GM12878 (cell line): ENCODE measurements at regions not wholly inside any gene's neighbourhood (a gene's known extent, or its start where the extent isn't known, plus 50 kb on each side); places are given as distances from the start of the nearest gene placed in this dataset.

Source experiments
- ATAC-seq: fragments of 200-7000 bp; cut with Tn5 transposase; 3 replicates; pipeline ENCODE4 v1.9.1; 2020; ENCODE audit warnings: mild to moderate bottlenecking, moderate library complexity
- BruUV-seq: library from RNA; stranded (reverse); fragments of 400-500 nt; replicated peaks from 2 replicates; lab custom pipeline; 2021; lab: Mats Ljungman, UMichigan
- CTCF ChIA-PET: fragments of 300-600 bp; sonication (Branson Sonifier 250); formaldehyde crosslinking; extraction: SDS; loops from one replicate; lab custom pipeline; 2021; ENCODE audit warnings: inconsistent platforms; lab: Yijun Ruan, JAX
- POLR2A ChIA-PET: fragments of 350-600 bp; formaldehyde crosslinking; extraction: SDS; loops from one replicate; lab custom pipeline; 2021; ENCODE audit warnings: inconsistent platforms; lab: Charles Lee
- RAD21 ChIA-PET: fragments of 300-600 bp; sonication (Branson Sonifier 250); formaldehyde crosslinking; loops from one replicate; lab custom pipeline; 2023; ENCODE audit warnings: antibody characterized with exemption; ENCODE audit not compliant: unreplicated experiment; lab: Charles Lee
- SMC1A ChIA-PET: fragments of 300-600 bp; sonication (Branson Sonifier 250); formaldehyde crosslinking; loops from one replicate; lab custom pipeline; 2023; ENCODE audit not compliant: unreplicated experiment, uncharacterized antibody; lab: Charles Lee
- DNase-seq: peaks from one replicate; pipeline ENCODE4 v3.0.0-alpha.2; 2011; ENCODE audit warnings: low read depth, low spot score
- FAIRE-seq: peaks from 3 replicates; lab custom pipeline; 2011; peaks lifted over from hg19 to GRCh38; lab: Jason Lieb, UNC
- H2AFZ ChIP-seq: 2 replicates; pipeline ENCODE4 v1.6.0; 2011; ENCODE audit warnings: low read depth, low read length, control low read depth; ENCODE audit not compliant: control insufficient read depth
- H3K27ac ChIP-seq: 2 replicates; pipeline ENCODE4 v1.5.1; 2011; ENCODE audit warnings: control low read depth; ENCODE audit not compliant: control insufficient read depth, insufficient read depth
- H3K27me3 ChIP-seq, 2 experiments: replicated peaks in 1 of 2; 2 replicates each; pipeline versions ENCODE4 v1.6.0 to v1.6.1; 2011; ENCODE audit warnings: low read length in 1 of 2; ENCODE audit not compliant: control insufficient read depth in 2 of 2, insufficient read depth in 2 of 2
- H3K36me3 ChIP-seq, 2 experiments: 2 replicates each; pipeline ENCODE4 v1.5.1; 2011; ENCODE audit warnings: low read length in 1 of 2; ENCODE audit not compliant: control insufficient read depth in 2 of 2, insufficient read depth in 2 of 2
- H3K4me1 ChIP-seq: 2 replicates; pipeline ENCODE4 v1.6.1; 2011; ENCODE audit warnings: mild to moderate bottlenecking, low read length, moderate library complexity, mixed read lengths; ENCODE audit not compliant: control insufficient read depth, insufficient read depth
- H3K4me2 ChIP-seq: 2 replicates; pipeline ENCODE4 v1.6.0; 2011; ENCODE audit warnings: control low read depth; ENCODE audit not compliant: control insufficient read depth, insufficient read depth
- H3K4me3 ChIP-seq: fragments of 200-600 bp; sonication (generic); 2 replicates; pipeline ENCODE4 v1.5.1; 2016
- H3K79me2 ChIP-seq: 2 replicates; pipeline ENCODE4 v1.6.0; 2011; ENCODE audit warnings: low read length; ENCODE audit not compliant: control insufficient read depth, insufficient read depth
- H3K9ac ChIP-seq: 2 replicates; pipeline ENCODE4 v1.8.0; 2011; ENCODE audit warnings: low read length, control low read depth, mixed read lengths; ENCODE audit not compliant: control insufficient read depth, insufficient read depth
- H3K9me3 ChIP-seq: replicated peaks from 3 replicates; pipeline ENCODE4 v1.5.1; 2011; ENCODE audit warnings: mild to moderate bottlenecking, low read length; ENCODE audit not compliant: control insufficient read depth, insufficient read depth
- H4K20me1 ChIP-seq: 2 replicates; pipeline ENCODE4 v1.6.0; 2011; ENCODE audit not compliant: control insufficient read depth, insufficient read depth
- CEBPZ ChIP-seq: fragments of 150-350 bp; IDR thresholded peaks from 2 replicates; pipeline ENCODE4 v1.6.1; 2016; ENCODE audit warnings: low read depth, low read length
- HDAC2 ChIP-seq: fragments of 200-600 bp; sonication (generic); IDR thresholded peaks from 2 replicates; pipeline ENCODE4 v1.6.1; 2017
- JUND ChIP-seq: IDR thresholded peaks from 2 replicates; pipeline ENCODE4 v1.6.1; 2012; ENCODE audit warnings: low read depth, mild to moderate bottlenecking, low read length, improper control_type of control experiment, moderate library complexity
- MLLT1 ChIP-seq: fragments of 450-650 bp; IDR thresholded peaks from 2 replicates; pipeline ENCODE4 v1.6.1; 2016; ENCODE audit warnings: mild to moderate bottlenecking
- MXI1 ChIP-seq: fragments of 150-350 bp; IDR thresholded peaks from 2 replicates; pipeline ENCODE4 v1.6.1; 2011; ENCODE audit warnings: low read depth, mild to moderate bottlenecking, inconsistent platforms, low read length, improper control_type of control experiment
- NR2F1 ChIP-seq: fragments of 450-650 bp; conservative IDR thresholded peaks from 2 replicates; pipeline ENCODE4 v1.6.1; 2017; ENCODE audit warnings: mild to moderate bottlenecking
- RUNX3 ChIP-seq: IDR thresholded peaks from 2 replicates; pipeline ENCODE4 v1.6.1; 2012; ENCODE audit warnings: low read length, inconsistent platforms
- STAT1 ChIP-seq: fragments of 450-650 bp; conservative IDR thresholded peaks from 2 replicates; pipeline ENCODE4 v1.6.1; 2014; ENCODE audit warnings: antibody characterized with exemption, mild to moderate bottlenecking
- SUZ12 ChIP-seq: fragments of 200-600 bp; sonication (generic); IDR thresholded peaks from one replicate; pipeline ENCODE4 v1.6.1; 2018; ENCODE audit warnings: antibody characterized with exemption, mild to moderate bottlenecking; ENCODE audit not compliant: unreplicated experiment
- TCF3 ChIP-seq: IDR thresholded peaks from 2 replicates; pipeline ENCODE4 v1.6.1; 2012; ENCODE audit warnings: low read depth, mild to moderate bottlenecking, low read length, borderline replicate concordance; ENCODE audit not compliant: insufficient read depth
- YBX1 ChIP-seq: fragments of 450-650 bp; IDR thresholded peaks from 2 replicates; pipeline ENCODE4 v1.6.1; 2016; ENCODE audit warnings: antibody characterized with exemption
- ZNF217 ChIP-seq: fragments of 450-650 bp; IDR thresholded peaks from 2 replicates; pipeline ENCODE4 v1.6.1; 2017; ENCODE audit warnings: antibody characterized with exemption, mild to moderate bottlenecking
- ZNF622 ChIP-seq: fragments of 450-650 bp; IDR thresholded peaks from 2 replicates; pipeline ENCODE4 v1.6.1; 2017; ENCODE audit warnings: mild to moderate bottlenecking, inconsistent platforms
- WGBS: methylation state at CpG from one replicate; pipeline ENCODE4 v1.1.6; 2016; ENCODE audit warnings: low lambda C conversion rate; ENCODE audit not compliant: insufficient replicate concordance, insufficient coverage; ENCODE audit errors: missing lambda C conversion rate; 5-methylcytosine and 5-hydroxymethylcytosine counted together
- in situ Hi-C: fragments of 300-500 bp; cut with MboI; formaldehyde crosslinking; loops from 9 replicates; pipeline ENCODE4 v1.14.3; 2018; ENCODE audit warnings: mixed read lengths
- intact Hi-C: fragments of 100-400 bp; cut with micrococcal nuclease; formaldehyde crosslinking; loops from one replicate; pipeline ENCODE4 v1.14.2; 2022; ENCODE audit not compliant: unreplicated experiment

- no peak for TF ChIP-seq TCF3
- no peak for TF ChIP-seq STAT1
- no peak for TF ChIP-seq ZNF622
- TF ChIP-seq JUND, result no peak
Observed at GRCh38 chr10:33410860-33411234, 76.4 kb upstream of the NRP1 start (continued).

GRCh38 chr10:33410096-33410859 lies 75.8 kb upstream of the NRP1 start:
- CTCF ChIA-PET, result interaction anchor here (0.6 kb wide), 1 partner anchor 489 kb away, joined by 3 read pairs; no protein-coding TSS in a partner anchor

More at GRCh38 chr10:33410096-33410859, 75.8 kb upstream of the NRP1 start:
- intact Hi-C loops (no loop called here), in situ Hi-C loops (no loop called here)
- H3K9me3 ChIP-seq, result no peaks in the 10 kb centered on the region
- no peak overlapping the region for H2AFZ ChIP-seq
- H4K20me1 ChIP-seq, result no peaks in the 10 kb centered on the region
- H3K36me3 ChIP-seq, result no peaks in the 10 kb centered on the region
- ATAC-seq, result no peak
- POLR2A ChIA-PET, result no interaction called here
- no peak overlapping the region for H3K27ac ChIP-seq
- no TSS peak for BruUV-seq
- FAIRE-seq, result no peak
- TF ChIP-seq ZNF217, result no peak
- TF ChIP-seq RUNX3, result no peak
- TF ChIP-seq STAT1, result no peak
- no peak for TF ChIP-seq NR2F1
- no peak for TF ChIP-seq MLLT1
- TF ChIP-seq MXI1, result no peak
- TF ChIP-seq YBX1, result no peak
- no peak for TF ChIP-seq SUZ12
- TF ChIP-seq HDAC2, result no peak
- no peak for TF ChIP-seq CEBPZ
- H3K27me3 ChIP-seq, result no peaks in the 10 kb centered on the region
- no peaks in the 10 kb centered on the region for H3K79me2 ChIP-seq
- DNase-seq, result no peak
- WGBS, result 22% methylated on average over 10 of the region's 10 CpGs
- no peak overlapping the region for H3K4me3 ChIP-seq
- RAD21 ChIA-PET, result no interaction called here
- H3K4me2 ChIP-seq, result no peak overlapping the region
- SMC1A ChIA-PET, result interaction anchor here (0.6 to 1.0 kb wide), 2 partner anchors 30 to 1810 kb away, joined by 3 to 4 read pairs; no protein-coding TSS in a partner anchor
- no peak overlapping the region for H3K9ac ChIP-seq
- H3K4me1 ChIP-seq, result no peaks in the 10 kb centered on the region
